Activated CD4-positive, alpha-beta memory T cell treated with anti-CD3 and anti-CD28 coated beads, Interleukin-2, amount 10 ng/mL, durations not matched to agents 7 days and 5 days (primary cell): ENCODE measurements at regions not wholly inside any gene's neighbourhood (a gene's known extent, or its start where the extent isn't known, plus 50 kb on each side); places are given as distances from the start of the nearest gene placed in this dataset.

Experiments used
- CTCF ChIA-PET: fragments of 350-600 bp; sonication (Branson Sonifier 250); formaldehyde crosslinking; loops from one replicate; lab custom pipeline; 2021; ENCODE audit warnings: antibody characterized with exemption, inconsistent platforms; lab: Charles Lee
- POLR2A ChIA-PET: fragments of 350-600 bp; sonication (Branson Sonifier 250); formaldehyde crosslinking; loops from one replicate; lab custom pipeline; 2021; ENCODE audit warnings: antibody characterized with exemption; lab: Charles Lee
- DNase-seq: peaks from one replicate; pipeline ENCODE4 v3.0.0-alpha.2; 2020
- H3K27ac Mint-ChIP-seq: one replicate; pipeline ENCODE4 v1.8.0; 2021; ENCODE audit warnings: mild to moderate bottlenecking, mixed read lengths
- H3K27me3 Mint-ChIP-seq: one replicate; pipeline ENCODE4 v1.8.0; 2021; ENCODE audit warnings: mixed read lengths
- H3K36me3 Mint-ChIP-seq: one replicate; pipeline ENCODE4 v1.8.0; 2021; ENCODE audit warnings: low read depth, mixed read lengths
- H3K4me1 Mint-ChIP-seq: one replicate; pipeline ENCODE4 v1.8.0; 2021; ENCODE audit warnings: mixed read lengths
- H3K4me3 Mint-ChIP-seq: one replicate; pipeline ENCODE4 v1.8.0; 2021; ENCODE audit warnings: mild to moderate bottlenecking, mixed read lengths
- H3K9me3 Mint-ChIP-seq: one replicate; pipeline ENCODE4 v1.8.0; 2021; ENCODE audit warnings: mixed read lengths

- DNase-seq, result no peak
- peaks cover 2% of the 10 kb centered on the region for H3K9me3 Mint-ChIP-seq
- H3K4me3 Mint-ChIP-seq, result no peak overlapping the region
- ChIA-PET POLR2A (no interaction called here), CTCF (no interaction called here)
- H3K36me3 Mint-ChIP-seq, result no peaks in the 10 kb centered on the region
- no peaks in the 10 kb centered on the region for H3K27me3 Mint-ChIP-seq
- H3K4me1 Mint-ChIP-seq, result no peaks in the 10 kb centered on the region
- no peak overlapping the region for H3K27ac Mint-ChIP-seq
These were observed 1115.4 kb downstream of the SLITRK1 start for GRCh38 chr13:82766732-82767321.

GRCh38 chr13:82758044-82758443, 1124.2 kb downstream of the SLITRK1 start:
- Mint-ChIP-seq H3K9me3 (peaks cover 2% of the 10 kb centered on the region), H3K27ac (no peak overlapping the region), H3K36me3 (no peaks in the 10 kb centered on the region), H3K4me3 (no peak overlapping the region), H3K27me3 (no peaks in the 10 kb centered on the region), H3K4me1 (no peaks in the 10 kb centered on the region)
- ChIA-PET CTCF (no interaction called here), POLR2A (no interaction called here)
- no peak for DNase-seq

- CTCF ChIA-PET, result no interaction called here
- no peak for DNase-seq
- H3K27ac Mint-ChIP-seq, result no peak overlapping the region
- no peak overlapping the region for H3K4me3 Mint-ChIP-seq
- no peaks in the 10 kb centered on the region for H3K4me1 Mint-ChIP-seq
- no peaks in the 10 kb centered on the region for H3K9me3 Mint-ChIP-seq
- POLR2A ChIA-PET, result no interaction called here
- H3K27me3 Mint-ChIP-seq, result no peaks in the 10 kb centered on the region
- no peaks in the 10 kb centered on the region for H3K36me3 Mint-ChIP-seq
These were observed 1131.1 kb downstream of the SLITRK1 start for GRCh38 chr13:82751206-82751605.

GRCh38 chr13:82749551-82749950, 1132.7 kb downstream of the SLITRK1 start:
- no peaks in the 10 kb centered on the region for H3K36me3 Mint-ChIP-seq
- ChIA-PET POLR2A (no interaction called here), CTCF (no interaction called here)

GRCh38 chr13:82747958-82748357, 1134.3 kb downstream of the SLITRK1 start:
- no peaks in the 10 kb centered on the region for H3K36me3 Mint-ChIP-seq
- no peaks in the 10 kb centered on the region for H3K9me3 Mint-ChIP-seq
- no peaks in the 10 kb centered on the region for H3K4me1 Mint-ChIP-seq
- no peak for DNase-seq
- H3K4me3 Mint-ChIP-seq, result no peak overlapping the region
- no peak overlapping the region for H3K27ac Mint-ChIP-seq
- ChIA-PET CTCF (no interaction called here), POLR2A (no interaction called here)
- H3K27me3 Mint-ChIP-seq, result no peaks in the 10 kb centered on the region

More at GRCh38 chr13:82749551-82749950, 1132.7 kb downstream of the SLITRK1 start:
- Mint-ChIP-seq H3K27ac (no peak overlapping the region), H3K4me3 (no peak overlapping the region), H3K27me3 (no peaks in the 10 kb centered on the region), H3K9me3 (no peaks in the 10 kb centered on the region), H3K4me1 (no peaks in the 10 kb centered on the region)
- no peak for DNase-seq

GRCh38 chr13:82747291-82747690, 1135.0 kb downstream of the SLITRK1 start:
- H3K4me1 Mint-ChIP-seq, result no peaks in the 10 kb centered on the region

GRCh38 chr13:82740442-82740841, 1141.8 kb downstream of the SLITRK1 start:
- Mint-ChIP-seq H3K27me3 (no peaks in the 10 kb centered on the region), H3K4me3 (no peak overlapping the region), H3K36me3 (no peaks in the 10 kb centered on the region), H3K9me3 (peaks cover 5% of the 10 kb centered on the region), H3K4me1 (no peaks in the 10 kb centered on the region), H3K27ac (no peak overlapping the region)
- POLR2A ChIA-PET, result no interaction called here
- CTCF ChIA-PET, result no interaction called here
- DNase-seq, result no peak

More at GRCh38 chr13:82747291-82747690, 1135.0 kb downstream of the SLITRK1 start:
- ChIA-PET CTCF (no interaction called here), POLR2A (no interaction called here)
- H3K9me3 Mint-ChIP-seq, result no peaks in the 10 kb centered on the region
- DNase-seq, result no peak
- no peak overlapping the region for H3K4me3 Mint-ChIP-seq
- H3K27me3 Mint-ChIP-seq, result no peaks in the 10 kb centered on the region
- H3K27ac Mint-ChIP-seq, result no peak overlapping the region
- H3K36me3 Mint-ChIP-seq, result no peaks in the 10 kb centered on the region

- ChIA-PET CTCF (no interaction called here), POLR2A (no interaction called here)
- H3K36me3 Mint-ChIP-seq, result no peaks in the 10 kb centered on the region
- no peak for DNase-seq
- H3K4me1 Mint-ChIP-seq, result no peaks in the 10 kb centered on the region
- H3K9me3 Mint-ChIP-seq, result peaks cover 5% of the 10 kb centered on the region
- no peak overlapping the region for H3K27ac Mint-ChIP-seq
- no peaks in the 10 kb centered on the region for H3K27me3 Mint-ChIP-seq
- H3K4me3 Mint-ChIP-seq, result no peak overlapping the region
These were observed 1142.4 kb downstream of the SLITRK1 start for GRCh38 chr13:82739881-82740280.

- Mint-ChIP-seq H3K4me3 (no peak overlapping the region), H3K27ac (no peak overlapping the region), H3K36me3 (no peaks in the 10 kb centered on the region), H3K9me3 (no peaks in the 10 kb centered on the region), H3K27me3 (no peaks in the 10 kb centered on the region), H3K4me1 (no peaks in the 10 kb centered on the region)
- POLR2A ChIA-PET, result no interaction called here
- DNase-seq, result no peak
- CTCF ChIA-PET, result no interaction called here
These were observed 1152.9 kb downstream of the SLITRK1 start for GRCh38 chr13:82729401-82729800.

GRCh38 chr13:82720986-82721385, 1161.3 kb downstream of the SLITRK1 start:
- no peaks in the 10 kb centered on the region for H3K27me3 Mint-ChIP-seq
- H3K9me3 Mint-ChIP-seq, result no peaks in the 10 kb centered on the region
- H3K4me1 Mint-ChIP-seq, result no peaks in the 10 kb centered on the region
- H3K36me3 Mint-ChIP-seq, result no peaks in the 10 kb centered on the region
- ChIA-PET CTCF (no interaction called here), POLR2A (no interaction called here)
- no peak overlapping the region for H3K4me3 Mint-ChIP-seq
- H3K27ac Mint-ChIP-seq, result no peak overlapping the region
- no peak for DNase-seq

GRCh38 chr13:82719987-82720386, 1162.3 kb downstream of the SLITRK1 start:
- POLR2A ChIA-PET, result no interaction called here
- CTCF ChIA-PET, result no interaction called here
- no peaks in the 10 kb centered on the region for H3K36me3 Mint-ChIP-seq

GRCh38 chr13:82717249-82717648, 1165.0 kb downstream of the SLITRK1 start:
- CTCF ChIA-PET, result no interaction called here
- POLR2A ChIA-PET, result no interaction called here
- DNase-seq, result no peak

More at GRCh38 chr13:82719987-82720386, 1162.3 kb downstream of the SLITRK1 start:
- no peak overlapping the region for H3K4me3 Mint-ChIP-seq
- no peak overlapping the region for H3K27ac Mint-ChIP-seq
- no peaks in the 10 kb centered on the region for H3K4me1 Mint-ChIP-seq
- H3K27me3 Mint-ChIP-seq, result no peaks in the 10 kb centered on the region
- no peak for DNase-seq
- H3K9me3 Mint-ChIP-seq, result no peaks in the 10 kb centered on the region

GRCh38 chr13:82713687-82714405, 1168.4 kb downstream of the SLITRK1 start:
- CTCF ChIA-PET, result no interaction called here
- Mint-ChIP-seq H3K27me3 (no peaks in the 10 kb centered on the region), H3K27ac (no peak overlapping the region), H3K9me3 (no peaks in the 10 kb centered on the region), H3K4me3 (no peak overlapping the region), H3K36me3 (no peaks in the 10 kb centered on the region), H3K4me1 (no peaks in the 10 kb centered on the region)
- no peak for DNase-seq
- POLR2A ChIA-PET, result no interaction called here

More at GRCh38 chr13:82717249-82717648, 1165.0 kb downstream of the SLITRK1 start:
- Mint-ChIP-seq H3K9me3 (no peaks in the 10 kb centered on the region), H3K27me3 (no peaks in the 10 kb centered on the region), H3K4me3 (no peak overlapping the region), H3K36me3 (no peaks in the 10 kb centered on the region), H3K27ac (no peak overlapping the region), H3K4me1 (no peaks in the 10 kb centered on the region)

- no peaks in the 10 kb centered on the region for H3K27me3 Mint-ChIP-seq
- no peaks in the 10 kb centered on the region for H3K36me3 Mint-ChIP-seq
- no peaks in the 10 kb centered on the region for H3K9me3 Mint-ChIP-seq
- ChIA-PET CTCF (no interaction called here), POLR2A (no interaction called here)
- H3K27ac Mint-ChIP-seq, result no peak overlapping the region
- H3K4me3 Mint-ChIP-seq, result no peak overlapping the region
- H3K4me1 Mint-ChIP-seq, result no peaks in the 10 kb centered on the region
- no peak for DNase-seq
These were observed 1179.8 kb downstream of the SLITRK1 start for GRCh38 chr13:82702513-82702912.
